Muscle of leg (tissue), 3 donors: ENCODE measurements at regions not wholly inside any gene's neighbourhood (a gene's known extent, or its start where the extent isn't known, plus 50 kb on each side); places are given as distances from the start of the nearest gene placed in this dataset.
"Not testable (repeated sequence)": the region's sequence is repeated elsewhere in the genome, so short reads cannot be mapped to it uniquely, and the experiment has no call there.

ENCODE experiments used
- DNase-seq: peaks from one replicate; pipeline ENCODE4 v3.0.0; 2013
- H3K27ac ChIP-seq: one replicate; pipeline ENCODE4 v1.5.1; 2013; ENCODE audit warnings: mild to moderate bottlenecking, low read length, control low read depth
- H3K27me3 ChIP-seq: one replicate; pipeline ENCODE4 v1.6.1; 2013; ENCODE audit warnings: low read length; ENCODE audit not compliant: control insufficient read depth, insufficient read depth
- H3K36me3 ChIP-seq: one replicate; pipeline ENCODE4 v1.6.1; 2013; ENCODE audit warnings: low read length; ENCODE audit not compliant: control insufficient read depth, insufficient read depth
- H3K4me1 ChIP-seq: one replicate; pipeline ENCODE4 v1.6.1; 2013; ENCODE audit warnings: low read length; ENCODE audit not compliant: control insufficient read depth, insufficient read depth
- H3K4me3 ChIP-seq: one replicate; pipeline ENCODE4 v1.5.1; 2013; ENCODE audit warnings: low read length, control low read depth
- H3K9me3 ChIP-seq: replicated peaks from 2 replicates; pipeline ENCODE4 v1.6.1; 2013; ENCODE audit warnings: low read depth, low read length; ENCODE audit not compliant: control insufficient read depth
- WGBS: methylation state at CpG from one replicate; pipeline ENCODE4 v1.1.5; 2013; ENCODE audit warnings: missing lambda C conversion rate; ENCODE audit not compliant: insufficient coverage; 5-methylcytosine and 5-hydroxymethylcytosine counted together

GRCh38 chr17:34012709-34013375, 242.2 kb upstream of the CCL2 start:
- Histone ChIP-seq H3K9me3 (no peaks in the 10 kb centered on the region), H3K27me3 (peaks cover 4% of the 10 kb centered on the region), H3K4me1 (no peaks in the 10 kb centered on the region), H3K36me3 (no peaks in the 10 kb centered on the region), H3K4me3 (no peak overlapping the region), H3K27ac (no peak overlapping the region)
- DNase-seq = no peak
- WGBS = 58% methylated on average over 1 of the region's 5 CpGs

GRCh38 chr17:34015253-34015652, 239.8 kb upstream of the CCL2 start:
- H3K27ac ChIP-seq = no peak overlapping the region
- H3K9me3 ChIP-seq = no peaks in the 10 kb centered on the region
- peaks cover under 1% of the 10 kb centered on the region for H3K27me3 ChIP-seq
- no peaks in the 10 kb centered on the region for H3K36me3 ChIP-seq
- no peaks in the 10 kb centered on the region for H3K4me1 ChIP-seq
- WGBS = no CpG with 5 or more reads among the region's 2 CpGs
- no peak for DNase-seq
- no peak overlapping the region for H3K4me3 ChIP-seq

GRCh38 chr17:34024386-34024785, 230.7 kb upstream of the CCL2 start:
- DNase-seq = peak; percentile 7
- Histone ChIP-seq H3K4me3 (no peak overlapping the region), H3K36me3 (no peaks in the 10 kb centered on the region), H3K4me1 (no peaks in the 10 kb centered on the region), H3K27ac (no peak overlapping the region), H3K9me3 (no peaks in the 10 kb centered on the region), H3K27me3 (peaks cover 4% of the 10 kb centered on the region)
- WGBS = 80% methylated on average over 1 of the region's 4 CpGs

DNA sequence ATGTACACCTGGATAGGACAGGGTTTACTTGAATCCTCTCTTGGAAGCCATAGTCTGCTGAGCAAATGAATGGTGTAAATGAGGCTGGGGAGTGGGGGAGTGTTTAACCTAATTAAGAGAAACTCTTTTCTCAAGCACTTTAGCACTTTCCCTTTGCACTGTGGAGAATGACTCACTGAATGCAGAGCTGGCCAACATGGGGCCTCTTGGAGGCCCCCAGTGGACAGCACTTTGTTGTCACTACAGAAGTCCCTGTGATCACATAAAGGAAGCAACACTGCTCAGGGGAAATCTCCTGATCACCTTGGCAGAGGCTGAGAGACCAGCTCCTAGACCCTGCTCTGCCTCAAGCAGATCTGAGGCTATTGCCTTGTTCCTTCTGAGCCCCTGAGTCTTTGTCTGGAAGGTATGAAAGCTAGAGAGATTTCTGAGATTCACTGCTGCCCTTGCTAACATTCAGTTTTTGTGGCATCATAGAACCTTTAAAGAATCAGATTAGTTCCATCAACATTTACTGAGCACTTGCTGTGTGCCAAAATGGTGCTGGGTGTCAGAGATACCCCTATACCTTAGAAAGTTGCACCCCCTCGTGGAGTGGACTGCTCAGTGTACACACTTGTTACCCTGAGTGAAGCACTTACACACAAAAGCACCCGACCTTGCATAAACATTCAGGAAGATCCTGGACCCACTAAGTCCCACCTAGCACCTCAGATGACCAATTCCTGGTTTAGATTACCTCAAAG, 230.1 kb upstream of the CCL2 start:
- no peaks in the 10 kb centered on the region for H3K36me3 ChIP-seq
- no peak for DNase-seq
- H3K4me3 ChIP-seq = no peak overlapping the region
- no peaks in the 10 kb centered on the region for H3K9me3 ChIP-seq
- no peaks in the 10 kb centered on the region for H3K4me1 ChIP-seq
- no peak overlapping the region for H3K27ac ChIP-seq
- WGBS = 43% methylated on average over 1 of the region's 2 CpGs
- H3K27me3 ChIP-seq = peaks cover 4% of the 10 kb centered on the region

DNA sequence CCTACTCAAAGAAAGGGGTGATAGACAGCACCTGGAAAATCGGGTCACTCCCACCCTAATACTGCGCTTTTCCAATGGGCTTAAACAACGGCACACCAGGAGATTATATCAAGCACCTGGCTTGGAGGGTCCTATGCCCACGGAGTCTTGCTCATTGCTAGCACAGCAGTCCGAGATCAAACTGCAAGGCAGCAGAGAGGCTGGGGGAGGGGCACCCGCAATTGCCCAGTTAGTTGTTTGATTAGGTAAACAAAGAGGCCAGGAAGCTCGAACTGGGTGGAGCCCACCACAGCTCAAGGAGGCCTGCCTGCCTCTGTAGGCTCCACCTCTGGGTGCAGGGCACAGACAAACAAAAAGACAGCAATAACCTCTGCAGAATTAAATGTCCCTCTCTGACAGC, 224.5 kb upstream of the CCL2 start:
- H3K9me3 ChIP-seq, DNase-seq, H3K27me3 ChIP-seq, H3K4me3 ChIP-seq, H3K4me1 ChIP-seq, H3K36me3 ChIP-seq, H3K27ac ChIP-seq: not testable (repeated sequence)
- 67% methylated on average over 2 of the region's 7 CpGs for WGBS

DNA sequence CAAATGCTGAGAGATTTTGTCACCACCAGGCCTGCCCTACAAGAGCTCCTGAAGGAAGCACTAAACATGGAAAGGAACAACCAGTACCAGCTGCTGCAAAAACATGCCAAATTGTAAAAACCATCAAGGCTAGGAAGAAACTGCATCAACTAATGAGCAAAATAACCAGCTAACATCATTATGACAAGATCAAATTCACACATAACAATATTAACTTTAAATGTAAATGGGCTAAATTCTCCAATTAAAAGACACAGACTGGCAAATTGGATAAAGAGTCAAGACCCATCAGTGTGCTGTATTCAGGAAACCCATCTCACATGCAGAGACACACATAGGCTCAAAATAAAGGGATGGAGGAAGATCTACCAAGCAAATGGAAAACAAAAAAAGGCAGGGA, 222.8 kb upstream of the CCL2 start:
- H3K9me3 ChIP-seq, H3K27me3 ChIP-seq, H3K4me1 ChIP-seq, DNase-seq, H3K4me3 ChIP-seq, H3K27ac ChIP-seq, H3K36me3 ChIP-seq: not testable (repeated sequence)

DNA sequence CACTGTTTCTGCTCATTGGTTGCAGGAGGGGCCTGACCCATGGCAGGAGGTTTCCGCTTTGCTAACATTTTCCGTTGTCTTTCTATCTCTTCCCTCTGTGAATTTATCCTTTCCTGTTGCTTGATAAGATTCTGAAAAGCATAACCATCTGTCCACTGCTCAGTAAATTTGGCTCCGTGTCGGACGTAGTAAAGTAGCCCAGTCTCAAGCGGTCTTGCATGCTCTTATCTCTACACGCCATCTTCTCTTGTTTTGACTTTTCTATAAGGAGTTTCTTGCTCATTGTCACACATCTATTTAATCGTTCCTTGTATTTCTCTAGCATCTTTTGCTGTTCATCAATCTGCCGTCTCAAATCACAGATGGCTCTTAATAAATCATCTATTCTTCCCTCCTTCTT, 216.3 kb upstream of the CCL2 start:
- DNase-seq, H3K4me1 ChIP-seq, H3K9me3 ChIP-seq, H3K27ac ChIP-seq, H3K4me3 ChIP-seq, H3K36me3 ChIP-seq, H3K27me3 ChIP-seq: not testable (repeated sequence)
- WGBS = 100% methylated on average over 1 of the region's 9 CpGs

GRCh38 chr17:34039213-34039612, 215.9 kb upstream of the CCL2 start:
- H3K4me1 ChIP-seq, H3K9me3 ChIP-seq, H3K27me3 ChIP-seq, H3K4me3 ChIP-seq, DNase-seq, H3K27ac ChIP-seq, H3K36me3 ChIP-seq: not testable (repeated sequence)
- 87% methylated on average over 3 of the region's 11 CpGs for WGBS

GRCh38 chr17:34039759-34040555, 215.1 kb upstream of the CCL2 start:
- not testable (repeated sequence) for H3K27me3 ChIP-seq, H3K9me3 ChIP-seq, H3K4me3 ChIP-seq, H3K36me3 ChIP-seq, H3K27ac ChIP-seq, H3K4me1 ChIP-seq
- no CpG with 5 or more reads among the region's 69 CpGs for WGBS
- peak; percentile 14 for DNase-seq

GRCh38 chr17:34045990-34046389, 209.1 kb upstream of the CCL2 start:
- peaks cover 4% of the 10 kb centered on the region for H3K27me3 ChIP-seq
- no CpG with 5 or more reads among the region's 2 CpGs for WGBS
- no peaks in the 10 kb centered on the region for H3K9me3 ChIP-seq
- no peak overlapping the region for H3K27ac ChIP-seq
- no peak overlapping the region for H3K4me3 ChIP-seq
- H3K4me1 ChIP-seq = no peaks in the 10 kb centered on the region
- no peak for DNase-seq
- no peaks in the 10 kb centered on the region for H3K36me3 ChIP-seq
